Mononuclear cell (primary cell): ENCODE measurements at regions not wholly inside any gene's neighbourhood (a gene's known extent, or its start where the extent isn't known, plus 50 kb on each side); places are given as distances from the start of the nearest gene placed in this dataset.
"Not testable (repeated sequence)": the region's sequence is repeated elsewhere in the genome, so short reads cannot be mapped to it uniquely, and the experiment has no call there.

ENCODE experiments used
- H3K27me3 ChIP-seq: 2 replicates; pipeline ENCODE4 v1.6.0; 2011; ENCODE audit warnings: low read length, control low read depth; ENCODE audit not compliant: insufficient read depth
- H3K4me1 ChIP-seq: 2 replicates; pipeline ENCODE4 v1.5.1; 2011; ENCODE audit warnings: mild to moderate bottlenecking, low read length, control low read depth; ENCODE audit not compliant: insufficient read depth
- H3K4me3 ChIP-seq: 2 replicates; pipeline ENCODE4 v1.5.1; 2011; ENCODE audit warnings: mild to moderate bottlenecking, low read length, moderate library complexity
- H3K9me3 ChIP-seq: 2 replicates; pipeline ENCODE4 v1.5.1; 2011; ENCODE audit warnings: low read depth, mild to moderate bottlenecking, control low read depth, low read length

- no peaks in the 10 kb centered on the region for H3K27me3 ChIP-seq
- no peaks in the 10 kb centered on the region for H3K4me1 ChIP-seq
- no peak overlapping the region for H3K4me3 ChIP-seq
- no peaks in the 10 kb centered on the region for H3K9me3 ChIP-seq
These were observed 61.4 kb downstream of the NXNL2 start for GRCh38 chr9:88596376-88596775.

- Histone ChIP-seq H3K4me3 (no peak overlapping the region), H3K4me1 (no peaks in the 10 kb centered on the region), H3K9me3 (no peaks in the 10 kb centered on the region), H3K27me3 (no peaks in the 10 kb centered on the region)
These were observed 70.0 kb downstream of the NXNL2 start for GRCh38 chr9:88604836-88605511.

DNA sequence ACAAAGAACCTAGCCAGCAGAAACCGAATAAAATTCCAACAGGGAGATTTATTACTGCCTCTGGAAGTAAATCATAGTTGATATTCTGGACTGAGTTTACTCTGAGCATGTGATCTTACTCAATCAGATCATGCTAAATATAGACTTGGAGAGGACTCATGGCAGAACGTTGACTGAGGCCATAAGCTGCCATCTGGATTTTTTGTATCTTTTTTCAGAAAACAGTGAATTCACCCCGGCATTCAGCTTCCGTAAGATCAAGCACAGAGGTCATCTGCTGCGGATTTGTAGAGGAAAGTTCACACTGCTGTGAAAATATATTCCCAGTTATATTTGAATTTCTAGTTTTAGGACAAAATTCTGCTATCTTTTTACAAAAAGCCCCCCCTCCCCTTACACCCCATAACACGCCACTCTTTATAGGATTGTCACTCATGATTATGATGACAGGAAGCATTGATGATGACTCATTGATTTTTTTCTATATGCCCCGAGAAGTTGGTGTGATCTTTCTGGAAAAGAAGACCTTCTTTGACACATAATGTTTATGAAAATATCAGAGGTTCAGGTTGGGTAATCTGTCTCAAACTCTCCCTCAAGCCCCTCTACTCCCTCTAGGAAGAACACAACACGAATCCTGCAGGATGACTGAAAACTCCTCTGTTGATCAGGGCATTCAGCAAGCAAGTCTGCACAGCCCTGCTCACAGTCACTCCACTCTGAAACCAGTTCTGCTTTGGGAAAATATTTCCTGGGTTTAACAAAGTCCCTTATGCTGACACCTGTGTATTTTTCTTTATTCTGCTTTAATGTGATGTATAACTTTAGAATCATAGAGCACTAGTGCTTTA, 70.8 kb downstream of the NXNL2 start:
- no peak overlapping the region for H3K4me3 ChIP-seq
- H3K27me3 ChIP-seq: no peaks in the 10 kb centered on the region
- H3K4me1 ChIP-seq: no peaks in the 10 kb centered on the region
- no peaks in the 10 kb centered on the region for H3K9me3 ChIP-seq

GRCh38 chr9:88614359-88614758, 79.4 kb downstream of the NXNL2 start:
- Histone ChIP-seq H3K4me3 (no peak overlapping the region), H3K9me3 (peaks cover 20% of the 10 kb centered on the region), H3K27me3 (no peaks in the 10 kb centered on the region), H3K4me1 (no peaks in the 10 kb centered on the region)

- Histone ChIP-seq H3K9me3 (no peaks in the 10 kb centered on the region), H3K4me3 (no peak overlapping the region), H3K27me3 (no peaks in the 10 kb centered on the region), H3K4me1 (no peaks in the 10 kb centered on the region)
These were observed 88.7 kb downstream of the NXNL2 start for GRCh38 chr9:88623698-88624097.

DNA sequence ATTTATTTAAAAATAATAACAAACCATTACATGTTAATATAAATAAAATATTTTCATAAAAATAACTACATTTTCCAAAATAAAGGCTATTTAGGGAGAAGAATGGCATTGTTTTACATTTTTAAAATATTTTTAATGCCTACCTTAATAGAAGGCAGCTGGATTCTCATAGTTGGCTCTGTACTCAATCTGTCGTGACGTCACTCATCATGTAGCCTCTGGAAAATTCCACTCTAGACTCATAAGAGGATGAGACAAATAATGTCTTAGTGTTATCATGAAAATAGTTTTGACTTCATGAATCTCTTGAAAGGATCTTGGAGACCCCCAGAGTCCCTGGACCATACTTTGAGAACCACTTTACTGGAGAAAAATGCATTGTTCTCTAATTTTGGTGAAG, 93.1 kb downstream of the NXNL2 start:
- Histone ChIP-seq H3K27me3 (no peaks in the 10 kb centered on the region), H3K4me3 (no peak overlapping the region), H3K9me3 (no peaks in the 10 kb centered on the region), H3K4me1 (no peaks in the 10 kb centered on the region)

- Histone ChIP-seq H3K27me3 (no peaks in the 10 kb centered on the region), H3K9me3 (no peaks in the 10 kb centered on the region), H3K4me1 (no peaks in the 10 kb centered on the region)
These were observed 93.8 kb downstream of the NXNL2 start for GRCh38 chr9:88628811-88629210.

DNA sequence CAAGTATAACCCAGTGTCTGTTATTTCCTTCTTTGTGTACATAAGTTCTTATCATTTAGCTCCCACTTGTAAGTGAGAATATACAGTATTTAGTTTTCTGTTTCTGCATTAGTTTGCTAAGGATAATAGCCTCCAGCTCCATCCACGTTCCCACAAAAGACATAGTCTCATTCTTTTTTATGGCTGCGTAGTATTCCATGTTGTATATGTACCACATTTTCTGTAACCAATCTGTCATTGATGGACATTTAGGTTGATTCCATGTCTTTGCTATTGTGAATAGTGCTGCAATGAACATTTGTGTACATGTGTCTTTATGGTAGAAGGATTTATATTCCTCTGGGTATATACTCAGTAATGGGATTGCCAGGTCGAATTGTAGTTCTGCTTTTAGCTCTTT, 95.6 kb downstream of the NXNL2 start:
- H3K4me3 ChIP-seq, H3K4me1 ChIP-seq, H3K27me3 ChIP-seq, H3K9me3 ChIP-seq: not testable (repeated sequence)

More at GRCh38 chr9:88628811-88629210, 93.8 kb downstream of the NXNL2 start:
- no peak overlapping the region for H3K4me3 ChIP-seq

DNA sequence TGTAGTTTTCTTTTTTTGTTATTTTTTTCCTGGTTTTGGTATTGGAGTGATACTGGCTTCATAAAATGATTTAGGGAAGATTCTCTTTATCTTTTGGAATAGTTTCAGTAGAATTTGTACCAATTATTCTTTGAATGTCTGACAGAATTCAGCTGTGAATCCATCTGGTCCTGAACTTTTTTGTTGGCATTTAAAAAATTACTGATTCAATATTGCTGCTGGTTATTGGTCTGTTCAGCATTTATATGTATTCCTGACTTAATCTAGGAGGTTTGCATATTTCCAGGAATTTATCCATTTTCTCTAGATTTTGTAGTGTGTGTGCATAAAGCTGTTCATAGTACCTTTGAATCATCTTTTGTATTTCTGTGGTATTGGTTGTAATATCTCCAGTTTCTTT, 100.2 kb downstream of the NXNL2 start:
- no peak overlapping the region for H3K4me3 ChIP-seq
- peaks cover 11% of the 10 kb centered on the region for H3K9me3 ChIP-seq
- no peaks in the 10 kb centered on the region for H3K4me1 ChIP-seq
- H3K27me3 ChIP-seq: peaks cover 8% of the 10 kb centered on the region

- H3K4me3 ChIP-seq: no peak overlapping the region
- H3K27me3 ChIP-seq: peaks cover 6% of the 10 kb centered on the region
- H3K4me1 ChIP-seq: no peaks in the 10 kb centered on the region
- peaks cover 9% of the 10 kb centered on the region for H3K9me3 ChIP-seq
These were observed 106.7 kb downstream of the NXNL2 start for GRCh38 chr9:88641456-88642240.

GRCh38 chr9:88642336-88642735, 107.4 kb downstream of the NXNL2 start:
- Histone ChIP-seq H3K27me3 (peaks cover 3% of the 10 kb centered on the region), H3K9me3 (peaks cover 2% of the 10 kb centered on the region), H3K4me1 (no peaks in the 10 kb centered on the region), H3K4me3 (no peak overlapping the region)

GRCh38 chr9:88643931-88644330, 109.0 kb downstream of the NXNL2 start:
- no peak overlapping the region for H3K4me3 ChIP-seq
- H3K4me1 ChIP-seq: no peaks in the 10 kb centered on the region
- peaks cover 3% of the 10 kb centered on the region for H3K27me3 ChIP-seq
- no peaks in the 10 kb centered on the region for H3K9me3 ChIP-seq

GRCh38 chr9:88645172-88645878, 110.3 kb downstream of the NXNL2 start:
- H3K4me3 ChIP-seq: no peak overlapping the region
- H3K9me3 ChIP-seq: no peaks in the 10 kb centered on the region
- H3K27me3 ChIP-seq: peaks cover 3% of the 10 kb centered on the region
- H3K4me1 ChIP-seq: no peaks in the 10 kb centered on the region

DNA sequence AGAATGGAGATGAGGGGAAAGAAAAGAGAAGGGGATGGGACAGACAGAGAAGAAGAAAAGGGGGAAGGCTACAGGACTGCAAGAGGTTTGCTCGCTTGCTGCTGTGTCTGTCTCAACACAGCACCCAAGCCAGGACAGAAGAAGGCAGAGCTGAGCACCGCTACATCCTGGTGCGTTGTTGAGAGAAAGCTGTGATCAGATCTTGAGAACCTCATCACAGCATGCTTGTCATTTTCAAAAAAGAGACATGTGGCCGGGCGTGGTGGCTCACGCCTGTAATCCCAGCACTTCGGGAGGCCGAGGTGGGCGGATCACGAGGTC, 110.9 kb downstream of the NXNL2 start:
- H3K27me3 ChIP-seq: peaks cover 3% of the 10 kb centered on the region
- no peaks in the 10 kb centered on the region for H3K4me1 ChIP-seq
- H3K9me3 ChIP-seq: no peaks in the 10 kb centered on the region
- no peak overlapping the region for H3K4me3 ChIP-seq
